WTC11 (cell line): ENCODE measurements at regions not wholly inside any gene's neighbourhood (a gene's known extent, or its start where the extent isn't known, plus 50 kb on each side); places are given as distances from the start of the nearest gene placed in this dataset.

Source experiments
- CTCF ChIP-seq: fragments of 200-600 bp; IDR thresholded peaks from 2 replicates; pipeline ENCODE4 v1.8.0; 2022; ENCODE audit warnings: antibody characterized with exemption
- FOXJ3 ChIP-seq: sonication (generic); formaldehyde crosslinking; IDR thresholded peaks from 2 replicates; pipeline ENCODE4 v1.9.0; 2021; ENCODE audit warnings: missing genetic modification reagents, mild to moderate bottlenecking, borderline replicate concordance
- MXD4 ChIP-seq: fragments of 250-450 bp; sonication (Bioruptor Pico); IDR thresholded peaks from 2 replicates; pipeline ENCODE4 v1.8.0; 2021; ENCODE audit warnings: mild to moderate bottlenecking, moderate library complexity, borderline replicate concordance
- NFATC4 ChIP-seq: fragments of 250-450 bp; sonication (Bioruptor Pico); IDR thresholded peaks from 2 replicates; pipeline ENCODE4 v1.9.0; 2021; ENCODE audit warnings: mild to moderate bottlenecking

- TF ChIP-seq MXD4 (CRISPR knock-in tag) (no peak), CTCF (no peak), FOXJ3 (CRISPR knock-in tag) (no peak), NFATC4 (no peak)
These were observed 81.0 kb upstream of the PTHLH start for GRCh38 chr12:28053564-28053963.
